ENCODE measurements at regions not wholly inside any gene's neighbourhood (a gene's known extent, or its start where the extent isn't known, plus 50 kb on each side); places are given as distances from the start of the nearest gene placed in this dataset.

DNA sequence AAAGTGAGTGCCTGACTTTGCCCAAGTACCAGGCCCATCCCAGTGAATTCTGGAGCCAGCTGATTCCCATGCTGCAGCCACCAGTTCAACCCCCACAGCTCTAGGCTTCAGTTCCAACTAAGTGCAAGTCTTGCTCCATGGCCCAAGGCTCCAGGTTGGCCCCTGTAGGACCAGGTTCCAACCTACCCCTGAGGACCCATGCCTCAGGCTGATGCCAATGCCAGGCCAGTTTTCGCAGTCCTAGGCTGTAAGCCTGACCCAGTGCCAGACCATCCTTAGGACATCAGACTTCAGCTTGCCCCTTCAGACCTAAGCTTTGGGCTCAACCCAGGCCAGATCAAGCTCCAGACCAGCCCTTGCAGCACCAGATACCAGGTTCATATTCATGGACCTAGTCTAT lies 352.6 kb downstream of the FSCB start:
- WGBS, 2 experiments (ENCODE audit: insufficient coverage in 2 of 2) = 100% methylated on average over 1 of the region's 1 CpG
- H3K27ac ChIP-seq (ENCODE audit: low read depth, low read length, severe bottlenecking) = no peak overlapping the region
- H3K36me3 ChIP-seq (ENCODE audit: control insufficient read depth, insufficient read depth, low read length) = no peaks in the 10 kb centered on the region
- no peaks in the 10 kb centered on the region for H3K9me3 ChIP-seq (ENCODE audit: control insufficient read depth, low read length)
- H3K4me3 ChIP-seq (ENCODE audit: extremely low read depth, insufficient read depth, low read length, poor library complexity, severe bottlenecking) = no peak overlapping the region
- H3K4me1 ChIP-seq (ENCODE audit: control insufficient read depth, insufficient read depth, low read length, poor library complexity, severe bottlenecking) = no peaks in the 10 kb centered on the region

DNA sequence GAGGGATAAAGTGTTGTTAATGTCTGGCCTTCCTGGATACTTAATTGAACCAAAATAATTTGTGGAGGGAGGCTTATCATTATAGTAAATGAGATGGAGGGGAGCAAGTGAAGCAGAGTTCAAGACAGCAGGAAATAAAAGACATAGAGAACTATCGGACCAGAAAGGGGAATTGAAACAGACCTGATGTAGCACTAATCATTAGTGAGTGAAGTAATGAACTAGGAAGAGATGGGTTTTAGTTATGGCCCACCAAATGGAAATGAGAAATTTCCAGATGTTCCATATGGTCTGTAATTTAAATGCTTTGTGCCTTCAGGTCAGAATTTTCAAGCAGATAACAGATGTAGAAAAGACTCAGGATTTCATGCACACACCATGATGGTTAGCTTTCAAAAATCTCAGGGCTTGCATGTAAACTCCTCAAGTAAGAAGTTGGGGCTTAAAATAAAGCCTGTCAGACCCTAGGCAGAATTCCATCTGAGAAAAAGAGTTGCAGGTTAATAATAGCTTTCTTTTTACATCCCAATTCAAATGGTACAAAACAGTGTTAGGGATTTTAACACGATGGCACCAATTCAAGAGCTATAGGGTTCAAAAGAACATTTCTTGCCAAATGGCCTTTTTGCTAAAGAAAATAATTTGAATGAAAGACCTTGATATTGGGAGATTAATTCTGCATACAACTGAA lies 355.8 kb downstream of the FSCB start:
- Histone ChIP-seq H3K27ac (ENCODE audit: low read depth, low read length, severe bottlenecking) (no peak overlapping the region), H3K4me3 (ENCODE audit: extremely low read depth, insufficient read depth, low read length, poor library complexity, severe bottlenecking) (no peak overlapping the region), H3K36me3 (ENCODE audit: control insufficient read depth, insufficient read depth, low read length) (no peaks in the 10 kb centered on the region), H3K4me1 (ENCODE audit: control insufficient read depth, insufficient read depth, low read length, poor library complexity, severe bottlenecking) (no peaks in the 10 kb centered on the region), H3K9me3 (ENCODE audit: control insufficient read depth, low read length) (no peaks in the 10 kb centered on the region)
- WGBS, 2 experiments (ENCODE audit: insufficient coverage in 2 of 2) = 100% methylated on average over 1 of the region's 2 CpGs

GRCh38 chr14:44149597-44149996 lies 357.5 kb downstream of the FSCB start:
- Histone ChIP-seq H3K36me3 (ENCODE audit: control insufficient read depth, insufficient read depth, low read length) (no peaks in the 10 kb centered on the region), H3K4me3 (ENCODE audit: extremely low read depth, insufficient read depth, low read length, poor library complexity, severe bottlenecking) (no peak overlapping the region), H3K4me1 (ENCODE audit: control insufficient read depth, insufficient read depth, low read length, poor library complexity, severe bottlenecking) (no peaks in the 10 kb centered on the region), H3K9me3 (ENCODE audit: control insufficient read depth, low read length) (no peaks in the 10 kb centered on the region), H3K27ac (ENCODE audit: low read depth, low read length, severe bottlenecking) (no peak overlapping the region)
- WGBS, 2 experiments (ENCODE audit: insufficient coverage in 2 of 2) = 0% methylated on average over 1 of the region's 3 CpGs

- Histone ChIP-seq H3K36me3 (ENCODE audit: control insufficient read depth, insufficient read depth, low read length) (no peaks in the 10 kb centered on the region), H3K27ac (ENCODE audit: low read depth, low read length, severe bottlenecking) (no peak overlapping the region), H3K4me1 (ENCODE audit: control insufficient read depth, insufficient read depth, low read length, poor library complexity, severe bottlenecking) (no peaks in the 10 kb centered on the region), H3K4me3 (ENCODE audit: extremely low read depth, insufficient read depth, low read length, poor library complexity, severe bottlenecking) (no peak overlapping the region), H3K9me3 (ENCODE audit: control insufficient read depth, low read length) (no peaks in the 10 kb centered on the region)
- no CpG with 5 or more reads among the region's 1 CpG for WGBS, 2 experiments (ENCODE audit: insufficient coverage in 2 of 2)
Observed at GRCh38 chr14:44142006-44142405, 365.1 kb downstream of the FSCB start.

- H3K9me3 ChIP-seq (ENCODE audit: control insufficient read depth, low read length) = no peaks in the 10 kb centered on the region
- no peaks in the 10 kb centered on the region for H3K36me3 ChIP-seq (ENCODE audit: control insufficient read depth, insufficient read depth, low read length)
- H3K27ac ChIP-seq (ENCODE audit: low read depth, low read length, severe bottlenecking) = no peak overlapping the region
- WGBS, 2 experiments (ENCODE audit: insufficient coverage in 2 of 2) = no CpG with 5 or more reads among the region's 5 CpGs
- no peaks in the 10 kb centered on the region for H3K4me1 ChIP-seq (ENCODE audit: control insufficient read depth, insufficient read depth, low read length, poor library complexity, severe bottlenecking)
- H3K4me3 ChIP-seq (ENCODE audit: extremely low read depth, insufficient read depth, low read length, poor library complexity, severe bottlenecking) = no peak overlapping the region
Observed at GRCh38 chr14:44135972-44136371, 371.1 kb downstream of the FSCB start.

DNA sequence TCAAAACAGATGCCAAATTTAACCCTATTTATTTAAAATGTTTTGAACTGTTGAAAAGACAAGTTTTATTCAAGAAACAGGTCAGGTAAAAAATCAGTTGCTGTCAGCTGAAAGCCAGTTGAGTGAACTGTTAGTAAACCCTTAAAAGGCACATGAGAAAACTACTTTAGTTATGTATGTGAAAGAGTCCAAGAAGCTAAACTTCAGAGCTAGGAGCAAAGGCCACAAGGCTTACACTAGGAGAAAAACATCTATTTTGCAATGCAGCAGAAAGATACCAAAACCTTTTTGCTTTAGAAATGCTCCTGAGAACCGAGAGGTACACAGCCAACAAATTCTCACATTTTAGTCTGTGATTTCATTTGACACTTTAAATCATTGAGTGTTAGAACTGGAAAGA lies 375.2 kb downstream of the FSCB start:
- no peak overlapping the region for H3K27ac ChIP-seq (ENCODE audit: low read depth, low read length, severe bottlenecking)
- WGBS, 2 experiments (ENCODE audit: insufficient coverage in 2 of 2) = 80% methylated on average over 1 of the region's 1 CpG; no CpG with 5 or more reads in 1 of the 2 experiments
- H3K36me3 ChIP-seq (ENCODE audit: control insufficient read depth, insufficient read depth, low read length) = no peaks in the 10 kb centered on the region
- no peak overlapping the region for H3K4me3 ChIP-seq (ENCODE audit: extremely low read depth, insufficient read depth, low read length, poor library complexity, severe bottlenecking)
- no peaks in the 10 kb centered on the region for H3K9me3 ChIP-seq (ENCODE audit: control insufficient read depth, low read length)
- no peaks in the 10 kb centered on the region for H3K4me1 ChIP-seq (ENCODE audit: control insufficient read depth, insufficient read depth, low read length, poor library complexity, severe bottlenecking)

GRCh38 chr14:44113769-44114730 lies 393.0 kb downstream of the FSCB start:
- Histone ChIP-seq H3K36me3 (ENCODE audit: control insufficient read depth, insufficient read depth, low read length) (no peaks in the 10 kb centered on the region), H3K9me3 (ENCODE audit: control insufficient read depth, low read length) (peaks cover 8% of the 10 kb centered on the region), H3K4me1 (ENCODE audit: control insufficient read depth, insufficient read depth, low read length, poor library complexity, severe bottlenecking) (no peaks in the 10 kb centered on the region), H3K27ac (ENCODE audit: low read depth, low read length, severe bottlenecking) (no peak overlapping the region), H3K4me3 (ENCODE audit: extremely low read depth, insufficient read depth, low read length, poor library complexity, severe bottlenecking) (no peak overlapping the region)
- WGBS, 2 experiments (ENCODE audit: insufficient coverage in 2 of 2) = 80% methylated on average over 2 of the region's 7 CpGs; no CpG with 5 or more reads in 1 of the 2 experiments

GRCh38 chr14:44112774-44113460 lies 394.2 kb downstream of the FSCB start:
- Histone ChIP-seq H3K27ac (ENCODE audit: low read depth, low read length, severe bottlenecking) (no peak overlapping the region), H3K4me3 (ENCODE audit: extremely low read depth, insufficient read depth, low read length, poor library complexity, severe bottlenecking) (no peak overlapping the region), H3K9me3 (ENCODE audit: control insufficient read depth, low read length) (peaks cover 15% of the 10 kb centered on the region), H3K4me1 (ENCODE audit: control insufficient read depth, insufficient read depth, low read length, poor library complexity, severe bottlenecking) (no peaks in the 10 kb centered on the region), H3K36me3 (ENCODE audit: control insufficient read depth, insufficient read depth, low read length) (no peaks in the 10 kb centered on the region)

GRCh38 chr14:44109036-44109435 lies 398.0 kb downstream of the FSCB start:
- Histone ChIP-seq H3K36me3 (ENCODE audit: control insufficient read depth, insufficient read depth, low read length) (no peaks in the 10 kb centered on the region), H3K27ac (ENCODE audit: low read depth, low read length, severe bottlenecking) (no peak overlapping the region), H3K9me3 (ENCODE audit: control insufficient read depth, low read length) (peaks cover 19% of the 10 kb centered on the region), H3K4me3 (ENCODE audit: extremely low read depth, insufficient read depth, low read length, poor library complexity, severe bottlenecking) (no peak overlapping the region), H3K4me1 (ENCODE audit: control insufficient read depth, insufficient read depth, low read length, poor library complexity, severe bottlenecking) (no peaks in the 10 kb centered on the region)
- WGBS, 2 experiments (ENCODE audit: insufficient coverage in 2 of 2) = 79 to 100% methylated on average over 1 of the region's 1 CpG

- WGBS, 2 experiments (ENCODE audit: insufficient coverage in 2 of 2) = 100% methylated on average over 1 of the region's 1 CpG; no CpG with 5 or more reads in 1 of the 2 experiments
- no peak overlapping the region for H3K4me3 ChIP-seq (ENCODE audit: extremely low read depth, insufficient read depth, low read length, poor library complexity, severe bottlenecking)
- H3K4me1 ChIP-seq (ENCODE audit: control insufficient read depth, insufficient read depth, low read length, poor library complexity, severe bottlenecking) = no peaks in the 10 kb centered on the region
- peaks cover 19% of the 10 kb centered on the region for H3K9me3 ChIP-seq (ENCODE audit: control insufficient read depth, low read length)
- no peaks in the 10 kb centered on the region for H3K36me3 ChIP-seq (ENCODE audit: control insufficient read depth, insufficient read depth, low read length)
- no peak overlapping the region for H3K27ac ChIP-seq (ENCODE audit: low read depth, low read length, severe bottlenecking)
Observed at GRCh38 chr14:44108601-44109000, 398.5 kb downstream of the FSCB start.
